Esophagus (tissue), 2 donors: ENCODE measurements at regions not wholly inside any gene's neighbourhood (a gene's known extent, or its start where the extent isn't known, plus 50 kb on each side); places are given as distances from the start of the nearest gene placed in this dataset.
A peak's percentile ranks its signal among the peaks of the same experiment; 100 is the strongest.

Experiments
- H3K27ac ChIP-seq, 2 donors: one replicate each; pipeline ENCODE4 v1.5.1; 2013; ENCODE audit warnings: low read depth in 2 of 2, mild to moderate bottlenecking in 2 of 2, inconsistent platforms in 1 of 2, low read length in 1 of 2, moderate library complexity in 1 of 2
- H3K27me3 ChIP-seq, 2 donors: one replicate each; pipeline ENCODE4 v1.6.1; 2013; ENCODE audit warnings: low read length in 2 of 2, control low read depth in 1 of 2, mild to moderate bottlenecking in 1 of 2; ENCODE audit not compliant: insufficient read depth in 2 of 2, control insufficient read depth in 1 of 2
- H3K36me3 ChIP-seq, 2 donors: one replicate each; pipeline ENCODE4 v1.6.1; 2013; ENCODE audit warnings: low read length in 1 of 2; ENCODE audit not compliant: control insufficient read depth in 2 of 2, insufficient read depth in 2 of 2
- H3K4me1 ChIP-seq, 2 donors: one replicate each; pipeline ENCODE4 v1.6.1; 2013; ENCODE audit warnings: low read length in 1 of 2; ENCODE audit not compliant: control insufficient read depth in 2 of 2, insufficient read depth in 2 of 2
- H3K4me3 ChIP-seq, 2 donors: one replicate each; pipeline ENCODE4 v1.5.1; 2013; ENCODE audit warnings: low read length in 2 of 2, mild to moderate bottlenecking in 2 of 2, low read depth in 1 of 2, moderate library complexity in 1 of 2
- H3K9me3 ChIP-seq, 2 donors: one replicate each; pipeline ENCODE4 v1.6.1; 2013; ENCODE audit warnings: mild to moderate bottlenecking in 2 of 2, low read depth in 1 of 2, low read length in 1 of 2, moderate library complexity in 1 of 2; ENCODE audit not compliant: control insufficient read depth in 2 of 2, insufficient read depth in 1 of 2
- WGBS, 2 donors: extraction: QIAGEN DNeasy Blood & Tissue Kit; methylation state at CpG; one replicate each; pipeline ENCODE4 v1.1.7; 2013; 5-methylcytosine and 5-hydroxymethylcytosine counted together
- donor health status: healthy with polysubstance abuse.
- donor health status: Bipolar disorder and iron deficiency.

GRCh38 chr12:75850721-75851462, 180.7 kb downstream of the PHLDA1 start:
- Histone ChIP-seq H3K9me3 (no peaks in the 10 kb centered on the region), H3K4me1 (peaks cover 0 to 4% of the 10 kb centered on the region in 2 donors), H3K27ac (peak overlapping the region in 1 of 2 donors; percentile 68), H3K36me3 (no peaks in the 10 kb centered on the region), H3K27me3 (no peaks in the 10 kb centered on the region), H3K4me3 (no peak overlapping the region)
- WGBS, 2 donors = 30 to 32% methylated on average over 4 of the region's 4 CpGs

- H3K36me3 ChIP-seq = no peaks in the 10 kb centered on the region
- peaks cover 0 to 4% of the 10 kb centered on the region in 2 donors for H3K4me1 ChIP-seq
- no peaks in the 10 kb centered on the region for H3K27me3 ChIP-seq
- no peaks in the 10 kb centered on the region for H3K9me3 ChIP-seq
- no peak overlapping the region for H3K4me3 ChIP-seq
- WGBS, 2 donors = 22 to 32% methylated on average over 1 of the region's 1 CpG
- H3K27ac ChIP-seq = peak overlapping the region; percentile 42 to 68
Measured at GRCh38 chr12:75848961-75849360, 182.6 kb downstream of the PHLDA1 start.

- H3K9me3 ChIP-seq = no peaks in the 10 kb centered on the region
- peaks cover 0 to 4% of the 10 kb centered on the region in 2 donors for H3K4me1 ChIP-seq
- no peak overlapping the region for H3K4me3 ChIP-seq
- H3K36me3 ChIP-seq = no peaks in the 10 kb centered on the region
- H3K27ac ChIP-seq = peak overlapping the region; percentile 61 to 68
- WGBS, 2 donors = 16 to 30% methylated on average over 7 of the region's 7 CpGs
- no peaks in the 10 kb centered on the region for H3K27me3 ChIP-seq
Measured at GRCh38 chr12:75848431-75848925, 183.1 kb downstream of the PHLDA1 start.

- 92 to 96% methylated on average over 1 of the region's 1 CpG for WGBS, 2 donors
- H3K4me3 ChIP-seq = no peak overlapping the region
- no peaks in the 10 kb centered on the region for H3K36me3 ChIP-seq
- peaks cover 0 to 4% of the 10 kb centered on the region in 2 donors for H3K4me1 ChIP-seq
- no peaks in the 10 kb centered on the region for H3K9me3 ChIP-seq
- no peak overlapping the region for H3K27ac ChIP-seq
- H3K27me3 ChIP-seq = no peaks in the 10 kb centered on the region
Measured at GRCh38 chr12:75846102-75846501, 185.5 kb downstream of the PHLDA1 start.

- H3K36me3 ChIP-seq = no peaks in the 10 kb centered on the region
- no peaks in the 10 kb centered on the region for H3K9me3 ChIP-seq
- H3K4me1 ChIP-seq = no peaks in the 10 kb centered on the region
- 59 to 61% methylated on average over 6 of the region's 6 CpGs for WGBS, 2 donors
- H3K27ac ChIP-seq = no peak overlapping the region
- no peak overlapping the region for H3K4me3 ChIP-seq
- H3K27me3 ChIP-seq = no peaks in the 10 kb centered on the region
Measured at GRCh38 chr12:75844985-75845384, 186.6 kb downstream of the PHLDA1 start.

GRCh38 chr12:75844049-75844770, 187.4 kb downstream of the PHLDA1 start:
- Histone ChIP-seq H3K27me3 (no peaks in the 10 kb centered on the region), H3K36me3 (no peaks in the 10 kb centered on the region)
- WGBS, 2 donors = 78 to 79% methylated on average over 10 of the region's 10 CpGs

GRCh38 chr12:75842090-75842489, 189.5 kb downstream of the PHLDA1 start:
- Histone ChIP-seq H3K27me3 (no peaks in the 10 kb centered on the region), H3K36me3 (no peaks in the 10 kb centered on the region), H3K9me3 (no peaks in the 10 kb centered on the region), H3K4me3 (no peak overlapping the region), H3K27ac (no peak overlapping the region), H3K4me1 (no peaks in the 10 kb centered on the region)
- WGBS, 2 donors = 14 to 16% methylated on average over 1 of the region's 1 CpG

More at GRCh38 chr12:75844049-75844770, 187.4 kb downstream of the PHLDA1 start:
- Histone ChIP-seq H3K4me3 (no peak overlapping the region), H3K4me1 (no peaks in the 10 kb centered on the region), H3K9me3 (no peaks in the 10 kb centered on the region), H3K27ac (no peak overlapping the region)

GRCh38 chr12:75840994-75841355, 190.6 kb downstream of the PHLDA1 start:
- no peaks in the 10 kb centered on the region for H3K27me3 ChIP-seq
- 93 to 95% methylated on average over 3 of the region's 3 CpGs for WGBS, 2 donors
- no peaks in the 10 kb centered on the region for H3K9me3 ChIP-seq
- no peaks in the 10 kb centered on the region for H3K4me1 ChIP-seq
- no peak overlapping the region for H3K4me3 ChIP-seq
- H3K27ac ChIP-seq = no peak overlapping the region
- H3K36me3 ChIP-seq = no peaks in the 10 kb centered on the region

GRCh38 chr12:75838309-75838708, 193.3 kb downstream of the PHLDA1 start:
- Histone ChIP-seq H3K4me3 (no peak overlapping the region), H3K27ac (no peak overlapping the region), H3K9me3 (no peaks in the 10 kb centered on the region), H3K36me3 (no peaks in the 10 kb centered on the region), H3K4me1 (no peaks in the 10 kb centered on the region), H3K27me3 (no peaks in the 10 kb centered on the region)
- WGBS, 2 donors = 70 to 73% methylated on average over 3 of the region's 3 CpGs
